ENCODE measurements at regions not wholly inside any gene's neighbourhood (a gene's known extent, or its start where the extent isn't known, plus 50 kb on each side); places are given as distances from the start of the nearest gene placed in this dataset.
"Not testable (repeated sequence)": the region's sequence is repeated elsewhere in the genome, so short reads cannot be mapped to it uniquely, and the experiment has no call there.

DNA sequence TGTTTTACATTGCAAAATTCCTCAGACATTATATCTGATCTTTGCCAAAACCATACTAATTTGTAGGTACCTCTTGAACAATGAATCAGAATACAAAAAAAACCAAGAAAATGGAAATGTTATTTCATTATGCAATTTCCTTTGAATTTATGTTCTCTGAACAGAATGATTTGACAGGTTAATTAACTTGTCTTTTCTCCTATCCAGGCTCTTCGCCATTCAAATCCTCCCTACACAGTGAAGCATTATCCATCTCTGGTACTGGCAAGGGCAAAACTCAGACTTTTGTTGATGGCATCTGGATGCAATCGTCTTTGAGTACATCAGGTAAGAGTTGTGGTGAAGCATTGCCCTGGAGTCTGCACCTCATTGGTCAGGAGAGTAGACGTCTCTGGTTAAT is 655.7 kb upstream of the ITGA1 start:
- Histone ChIP-seq H3K27ac (ENCODE audit: low read depth in 1 of 3, low read length in 2 of 3) (no peak overlapping the region), H3K27me3 (ENCODE audit: control insufficient read depth in 3 of 3, insufficient read depth in 3 of 3, low read length in 3 of 3) (no peaks in the 10 kb centered on the region), H3K36me3 (ENCODE audit: control insufficient read depth in 3 of 3, insufficient read depth in 2 of 3, low read depth in 1 of 3, low read length in 3 of 3) (no peaks in the 10 kb centered on the region), H3K4me1 (ENCODE audit: control insufficient read depth in 3 of 3, insufficient read depth in 2 of 3, low read depth in 1 of 3, low read length in 2 of 3) (no peaks in the 10 kb centered on the region), H3K9me3 (ENCODE audit: control insufficient read depth in 2 of 2, insufficient read depth in 1 of 2, low read depth in 1 of 2, low read length in 1 of 2) (no peaks in the 10 kb centered on the region), H3K4me3 (ENCODE audit: low read depth in 1 of 3, low read length in 3 of 3) (no peak overlapping the region)
- DNase-seq (no peak), FAIRE-seq (no peak)
- WGBS, 3 donors = 77 to 82% (median 80%) methylated on average over 3 of the region's 3 CpGs

GRCh38 chr5:52134013-52134650 is 653.6 kb upstream of the ITGA1 start:
- Histone ChIP-seq H3K27ac (ENCODE audit: low read depth in 1 of 3, low read length in 2 of 3) (no peak overlapping the region), H3K36me3 (ENCODE audit: control insufficient read depth in 3 of 3, insufficient read depth in 2 of 3, low read depth in 1 of 3, low read length in 3 of 3) (no peaks in the 10 kb centered on the region), H3K4me1 (ENCODE audit: control insufficient read depth in 3 of 3, insufficient read depth in 2 of 3, low read depth in 1 of 3, low read length in 2 of 3) (no peaks in the 10 kb centered on the region), H3K27me3 (ENCODE audit: control insufficient read depth in 3 of 3, insufficient read depth in 3 of 3, low read length in 3 of 3) (no peaks in the 10 kb centered on the region), H3K4me3 (ENCODE audit: low read depth in 1 of 3, low read length in 3 of 3) (no peak overlapping the region), H3K9me3 (ENCODE audit: control insufficient read depth in 2 of 2, insufficient read depth in 1 of 2, low read depth in 1 of 2, low read length in 1 of 2) (no peaks in the 10 kb centered on the region)
- DNase-seq (no peak), FAIRE-seq (no peak)
- WGBS, 3 donors = 52 to 67% (median 54%) methylated on average over 3 of the region's 3 CpGs

DNA sequence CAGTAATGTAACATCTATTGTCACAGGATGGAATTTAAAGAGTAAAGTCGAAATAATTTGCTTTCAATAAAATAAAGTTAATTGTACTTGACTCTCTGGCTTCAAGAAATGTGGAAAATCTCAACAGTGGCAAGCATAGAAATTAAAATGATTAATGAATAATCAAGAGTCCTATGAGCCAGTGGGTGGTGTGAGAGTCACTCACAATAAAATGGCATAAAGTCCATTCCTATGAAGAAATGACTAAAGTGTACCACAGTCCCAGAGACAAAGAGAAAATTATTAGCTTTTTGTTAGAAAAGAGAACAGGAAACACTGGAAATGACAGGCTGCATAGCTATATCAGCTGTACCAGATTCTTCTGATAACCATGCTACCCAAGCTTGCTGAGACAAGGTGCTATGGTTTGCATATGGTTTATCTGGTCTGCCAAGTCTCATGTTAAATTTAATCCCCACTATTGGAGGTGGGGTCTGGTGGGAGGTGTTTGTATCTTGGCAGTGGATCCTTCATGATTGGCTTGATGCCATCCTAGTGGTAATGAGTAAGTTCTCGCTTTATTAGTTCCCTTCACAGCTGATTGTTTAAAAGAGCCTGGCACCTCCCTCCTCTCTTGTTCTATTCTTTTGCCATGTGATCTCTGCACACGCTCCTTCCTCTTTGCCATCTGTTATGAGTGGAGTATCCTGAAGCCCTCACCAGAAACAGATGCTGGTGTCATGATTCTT is 647.7 kb upstream of the ITGA1 start:
- FAIRE-seq (no peak), DNase-seq (no peak)
- Histone ChIP-seq H3K4me3 (ENCODE audit: low read depth in 1 of 3, low read length in 3 of 3) (no peak overlapping the region), H3K36me3 (ENCODE audit: control insufficient read depth in 3 of 3, insufficient read depth in 2 of 3, low read depth in 1 of 3, low read length in 3 of 3) (no peaks in the 10 kb centered on the region), H3K27ac (ENCODE audit: low read depth in 1 of 3, low read length in 2 of 3) (no peak overlapping the region), H3K9me3 (ENCODE audit: control insufficient read depth in 2 of 2, insufficient read depth in 1 of 2, low read depth in 1 of 2, low read length in 1 of 2) (no peaks in the 10 kb centered on the region), H3K4me1 (ENCODE audit: control insufficient read depth in 3 of 3, insufficient read depth in 2 of 3, low read depth in 1 of 3, low read length in 2 of 3) (no peaks in the 10 kb centered on the region), H3K27me3 (ENCODE audit: control insufficient read depth in 3 of 3, insufficient read depth in 3 of 3, low read length in 3 of 3) (no peaks in the 10 kb centered on the region)
- WGBS, 3 donors = 52 to 58% (median 54%) methylated on average over 3 of the region's 3 CpGs

GRCh38 chr5:52148679-52149078 is 639.0 kb upstream of the ITGA1 start:
- Histone ChIP-seq H3K9me3 (ENCODE audit: control insufficient read depth in 2 of 2, insufficient read depth in 1 of 2, low read depth in 1 of 2, low read length in 1 of 2) (no peaks in the 10 kb centered on the region), H3K4me1 (ENCODE audit: control insufficient read depth in 3 of 3, insufficient read depth in 2 of 3, low read depth in 1 of 3, low read length in 2 of 3) (no peaks in the 10 kb centered on the region), H3K27me3 (ENCODE audit: control insufficient read depth in 3 of 3, insufficient read depth in 3 of 3, low read length in 3 of 3) (no peaks in the 10 kb centered on the region), H3K4me3 (ENCODE audit: low read depth in 1 of 3, low read length in 3 of 3) (no peak overlapping the region), H3K27ac (ENCODE audit: low read depth in 1 of 3, low read length in 2 of 3) (no peak overlapping the region), H3K36me3 (ENCODE audit: control insufficient read depth in 3 of 3, insufficient read depth in 2 of 3, low read depth in 1 of 3, low read length in 3 of 3) (no peaks in the 10 kb centered on the region)
- no peak for DNase-seq
- FAIRE-seq = no peak

DNA sequence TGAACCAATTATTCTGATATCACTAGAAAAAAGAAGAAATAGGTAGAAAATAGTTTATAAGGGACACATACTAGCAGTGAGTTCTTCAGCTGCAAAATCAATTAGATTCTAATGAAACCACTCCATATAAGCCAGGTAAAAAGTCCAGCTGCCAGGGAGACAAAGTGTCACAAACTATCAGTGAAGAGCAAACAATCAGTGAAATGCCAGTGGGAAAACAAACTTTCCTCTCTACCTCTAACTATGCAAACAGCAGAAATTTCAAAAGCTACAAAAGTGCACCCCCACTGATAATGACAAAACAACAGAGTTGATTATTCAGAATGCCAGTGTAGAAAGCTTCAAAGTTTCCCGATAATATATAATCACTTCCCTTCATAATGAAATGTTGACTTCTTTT is 637.2 kb upstream of the ITGA1 start:
- DNase-seq (no peak), FAIRE-seq (no peak)
- no peaks in the 10 kb centered on the region for H3K9me3 ChIP-seq (ENCODE audit: control insufficient read depth in 2 of 2, insufficient read depth in 1 of 2, low read depth in 1 of 2, low read length in 1 of 2)
- WGBS, 3 donors = 26 to 55% (median 31%) methylated on average over 1 of the region's 1 CpG
- no peaks in the 10 kb centered on the region for H3K27me3 ChIP-seq (ENCODE audit: control insufficient read depth in 3 of 3, insufficient read depth in 3 of 3, low read length in 3 of 3)
- no peaks in the 10 kb centered on the region for H3K4me1 ChIP-seq (ENCODE audit: control insufficient read depth in 3 of 3, insufficient read depth in 2 of 3, low read depth in 1 of 3, low read length in 2 of 3)
- no peak overlapping the region for H3K4me3 ChIP-seq (ENCODE audit: low read depth in 1 of 3, low read length in 3 of 3)
- H3K27ac ChIP-seq (ENCODE audit: low read depth in 1 of 3, low read length in 2 of 3) = no peak overlapping the region
- no peaks in the 10 kb centered on the region for H3K36me3 ChIP-seq (ENCODE audit: control insufficient read depth in 3 of 3, insufficient read depth in 2 of 3, low read depth in 1 of 3, low read length in 3 of 3)

DNA sequence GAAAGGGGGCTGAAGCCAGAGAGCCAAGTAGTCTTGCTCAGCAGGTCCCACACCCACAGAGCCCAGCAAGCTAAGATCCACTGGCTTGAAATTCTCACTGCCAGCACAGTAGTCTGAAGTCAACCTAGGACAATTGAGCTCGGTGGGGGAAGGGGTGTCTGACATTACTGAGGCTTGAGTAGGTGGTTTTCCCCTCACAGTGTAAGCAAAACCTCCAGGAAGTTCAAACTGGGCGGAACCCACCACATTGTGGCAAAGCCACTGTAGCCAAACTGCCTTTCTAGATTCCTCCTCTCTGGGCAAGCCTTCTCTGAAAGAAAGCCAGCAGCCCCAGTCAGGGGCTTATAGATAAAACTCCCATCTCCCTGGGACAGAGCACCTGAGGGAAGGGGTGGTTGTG is 630.9 kb upstream of the ITGA1 start:
- not testable (repeated sequence) for FAIRE-seq; H3K27me3 ChIP-seq (ENCODE audit: control insufficient read depth in 3 of 3, insufficient read depth in 3 of 3, low read length in 3 of 3); H3K4me3 ChIP-seq (ENCODE audit: low read depth in 1 of 3, low read length in 3 of 3); H3K9me3 ChIP-seq (ENCODE audit: control insufficient read depth in 2 of 2, insufficient read depth in 1 of 2, low read depth in 1 of 2, low read length in 1 of 2); DNase-seq; H3K27ac ChIP-seq (ENCODE audit: low read depth in 1 of 3, low read length in 2 of 3); H3K4me1 ChIP-seq (ENCODE audit: control insufficient read depth in 3 of 3, insufficient read depth in 2 of 3, low read depth in 1 of 3, low read length in 2 of 3); H3K36me3 ChIP-seq (ENCODE audit: control insufficient read depth in 3 of 3, insufficient read depth in 2 of 3, low read depth in 1 of 3, low read length in 3 of 3)
- WGBS, 3 donors = 49 to 56% (median 50%) methylated on average over 2 of the region's 2 CpGs

GRCh38 chr5:52165806-52166205 is 621.9 kb upstream of the ITGA1 start:
- FAIRE-seq; DNase-seq; H3K27ac ChIP-seq (ENCODE audit: low read depth in 1 of 3, low read length in 2 of 3); H3K4me3 ChIP-seq (ENCODE audit: low read depth in 1 of 3, low read length in 3 of 3); H3K9me3 ChIP-seq (ENCODE audit: control insufficient read depth in 2 of 2, insufficient read depth in 1 of 2, low read depth in 1 of 2, low read length in 1 of 2); H3K36me3 ChIP-seq (ENCODE audit: control insufficient read depth in 3 of 3, insufficient read depth in 2 of 3, low read depth in 1 of 3, low read length in 3 of 3); H3K4me1 ChIP-seq (ENCODE audit: control insufficient read depth in 3 of 3, insufficient read depth in 2 of 3, low read depth in 1 of 3, low read length in 2 of 3); H3K27me3 ChIP-seq (ENCODE audit: control insufficient read depth in 3 of 3, insufficient read depth in 3 of 3, low read length in 3 of 3): not testable (repeated sequence)
- WGBS, 3 donors = 81 to 84% (median 81%) methylated on average over 3 of the region's 3 CpGs

- Histone ChIP-seq H3K4me1 (ENCODE audit: control insufficient read depth in 3 of 3, insufficient read depth in 2 of 3, low read depth in 1 of 3, low read length in 2 of 3) (no peaks in the 10 kb centered on the region), H3K27ac (ENCODE audit: low read depth in 1 of 3, low read length in 2 of 3) (no peak overlapping the region), H3K4me3 (ENCODE audit: low read depth in 1 of 3, low read length in 3 of 3) (no peak overlapping the region), H3K27me3 (ENCODE audit: control insufficient read depth in 3 of 3, insufficient read depth in 3 of 3, low read length in 3 of 3) (no peaks in the 10 kb centered on the region), H3K36me3 (ENCODE audit: control insufficient read depth in 3 of 3, insufficient read depth in 2 of 3, low read depth in 1 of 3, low read length in 3 of 3) (no peaks in the 10 kb centered on the region), H3K9me3 (ENCODE audit: control insufficient read depth in 2 of 2, insufficient read depth in 1 of 2, low read depth in 1 of 2, low read length in 1 of 2) (no peaks in the 10 kb centered on the region)
- no peak for FAIRE-seq
- DNase-seq = no peak
- 83 to 99% (median 89%) methylated on average over 1 of the region's 1 CpG for WGBS, 3 donors
These were observed 614.6 kb upstream of the ITGA1 start for GRCh38 chr5:52173133-52173532.

DNA sequence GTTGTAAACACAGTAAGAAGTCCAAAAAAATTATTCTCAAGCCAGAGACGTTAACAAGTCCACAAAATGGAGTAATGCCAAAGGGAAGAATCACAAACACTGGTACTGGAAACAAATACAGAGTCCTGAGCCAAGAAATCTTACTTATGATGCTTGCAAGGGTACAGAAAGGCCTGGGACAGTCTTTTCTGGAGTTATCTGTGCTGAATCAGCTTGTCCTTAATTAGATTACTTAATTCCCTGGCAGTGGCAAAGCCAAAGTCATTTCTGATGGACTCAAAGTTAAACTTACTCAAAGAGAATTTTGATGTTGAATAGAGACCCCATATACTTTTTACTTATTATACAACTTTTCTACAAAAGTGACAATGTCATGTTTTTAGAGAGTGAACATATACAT is 610.5 kb upstream of the ITGA1 start:
- FAIRE-seq (no peak), DNase-seq (no peak)
- 14 to 33% (median 28%) methylated on average over 1 of the region's 1 CpG for WGBS, 3 donors
- Histone ChIP-seq H3K27me3 (ENCODE audit: control insufficient read depth in 3 of 3, insufficient read depth in 3 of 3, low read length in 3 of 3) (no peaks in the 10 kb centered on the region), H3K4me3 (ENCODE audit: low read depth in 1 of 3, low read length in 3 of 3) (no peak overlapping the region), H3K4me1 (ENCODE audit: control insufficient read depth in 3 of 3, insufficient read depth in 2 of 3, low read depth in 1 of 3, low read length in 2 of 3) (no peaks in the 10 kb centered on the region), H3K36me3 (ENCODE audit: control insufficient read depth in 3 of 3, insufficient read depth in 2 of 3, low read depth in 1 of 3, low read length in 3 of 3) (no peaks in the 10 kb centered on the region), H3K27ac (ENCODE audit: low read depth in 1 of 3, low read length in 2 of 3) (no peak overlapping the region), H3K9me3 (ENCODE audit: control insufficient read depth in 2 of 2, insufficient read depth in 1 of 2, low read depth in 1 of 2, low read length in 1 of 2) (no peaks in the 10 kb centered on the region)

All from small intestine (tissue), 7 donors.